ENCODE measurements at regions not wholly inside any gene's neighbourhood (a gene's known extent, or its start where the extent isn't known, plus 50 kb on each side); places are given as distances from the start of the nearest gene placed in this dataset.

- TF ChIP-seq CTCF (IDR thresholded peaks at IDR 0.05; ENCODE audit: low read depth, low read length) (no peak), EZH2phosphoT487 (IDR thresholded peaks at IDR 0.05; ENCODE audit: low read depth) (no peak)
Observed at GRCh38 chr6:105814745-105815536, 271.2 kb upstream of the PRDM1 start.
